Endothelial cell of umbilical vein (primary cell): ENCODE measurements at regions not wholly inside any gene's neighbourhood (a gene's known extent, or its start where the extent isn't known, plus 50 kb on each side); places are given as distances from the start of the nearest gene placed in this dataset.

ENCODE experiments used
- BruUV-seq: library from RNA; stranded (reverse); fragments of 400-500 nt; replicated peaks from 2 replicates; lab custom pipeline; 2021; lab: Mats Ljungman, UMichigan
- CTCF ChIA-PET: fragments of 300-600, 350-600 bp; sonication (Branson Sonifier 250); formaldehyde crosslinking; loops from one replicate; lab custom pipeline; 2021; ENCODE audit warnings: antibody characterized with exemption, inconsistent platforms; lab: Charles Lee
- POLR2A ChIA-PET: fragments of 300-600, 350-600 bp; sonication (Branson Sonifier 250); formaldehyde crosslinking; loops from one replicate; lab custom pipeline; 2021; ENCODE audit warnings: antibody characterized with exemption, inconsistent platforms; lab: Charles Lee
- DNase-seq: peaks from one replicate; pipeline ENCODE4 v3.0.0-alpha.2; 2011; ENCODE audit warnings: low read depth, low spot score
- FAIRE-seq: peaks from 2 replicates; lab custom pipeline; 2011; peaks lifted over from hg19 to GRCh38; lab: Jason Lieb, UNC
- H2AFZ ChIP-seq: 2 replicates; pipeline ENCODE4 v1.6.0; 2012; ENCODE audit warnings: low read depth, low read length, control low read depth, inconsistent platforms
- H3K27ac ChIP-seq: 2 replicates; pipeline ENCODE4 v1.5.1; 2011; ENCODE audit warnings: low read depth, mild to moderate bottlenecking, control low read depth, low read length, moderate library complexity; ENCODE audit not compliant: insufficient read depth
- H3K27me3 ChIP-seq, 2 experiments: 2 replicates each; pipeline versions ENCODE4 v1.6.0 to v1.6.1; 2011; ENCODE audit warnings: low read length in 2 of 2, mixed read lengths in 1 of 2; ENCODE audit not compliant: control insufficient read depth in 2 of 2, insufficient read depth in 2 of 2
- H3K36me3 ChIP-seq, 2 experiments: 2 replicates in 1 of 2; 3 replicates in 1 of 2; pipeline ENCODE4 v1.5.1; 2011; ENCODE audit warnings: low read length in 2 of 2, mild to moderate bottlenecking in 1 of 2, moderate library complexity in 1 of 2; ENCODE audit not compliant: control insufficient read depth in 2 of 2, insufficient read depth in 2 of 2; ENCODE audit errors: extremely low read depth in 1 of 2
- H3K4me1 ChIP-seq: 3 replicates; pipeline ENCODE4 v1.5.1; 2011; ENCODE audit warnings: mild to moderate bottlenecking, low read length; ENCODE audit not compliant: control insufficient read depth, insufficient read depth; ENCODE audit errors: extremely low read depth
- H3K4me2 ChIP-seq: 2 replicates; pipeline ENCODE4 v1.6.1; 2011; ENCODE audit warnings: low read length, control low read depth, mixed read lengths; ENCODE audit not compliant: insufficient read depth
- H3K4me3 ChIP-seq, 3 experiments: fragments of 200-600 bp in 1 of 3; sonication (generic), shearing (Covaris generic) in 1 of 3; replicated peaks in 1 of 3; 2 replicates each; pipeline ENCODE4 v1.5.1; 2011 to 2016; ENCODE audit warnings: control low read depth in 3 of 3, low read length in 3 of 3, mild to moderate bottlenecking in 2 of 3, inconsistent platforms in 1 of 3, low read depth in 1 of 3, moderate library complexity in 1 of 3; ENCODE audit not compliant: insufficient read depth in 1 of 3
- H3K79me2 ChIP-seq: 2 replicates; pipeline ENCODE4 v1.6.0; 2012; ENCODE audit warnings: low read length, inconsistent platforms; ENCODE audit not compliant: control insufficient read depth, insufficient read depth
- H3K9ac ChIP-seq: replicated peaks from 2 replicates; pipeline ENCODE3; 2011; ENCODE audit warnings: low read length, control low read depth; ENCODE audit not compliant: insufficient read depth; ENCODE audit errors: extremely low read depth
- H3K9me1 ChIP-seq: replicated peaks from 3 replicates; pipeline ENCODE4 v1.6.0; 2011; ENCODE audit warnings: mild to moderate bottlenecking, low read length; ENCODE audit not compliant: control insufficient read depth, insufficient read depth; ENCODE audit errors: extremely low read depth
- H3K9me3 ChIP-seq: replicated peaks from 2 replicates; pipeline ENCODE4 v1.5.1; 2012; ENCODE audit warnings: low read length, inconsistent platforms; ENCODE audit not compliant: control insufficient read depth, insufficient read depth
- H4K20me1 ChIP-seq: replicated peaks from 2 replicates; pipeline ENCODE3; 2011; ENCODE audit warnings: mild to moderate bottlenecking, low read length; ENCODE audit not compliant: control insufficient read depth, insufficient read depth; ENCODE audit errors: extremely low read depth
- EZH2 ChIP-seq: IDR thresholded peaks from 2 replicates; pipeline ENCODE4 v1.6.1; 2012; ENCODE audit warnings: borderline replicate concordance, low read depth, mild to moderate bottlenecking, moderate library complexity, low read length, inconsistent platforms; ENCODE audit not compliant: severe bottlenecking
- FOS ChIP-seq: IDR thresholded peaks from 2 replicates; pipeline ENCODE4 v1.6.1; 2011; ENCODE audit warnings: mild to moderate bottlenecking, low read length, moderate library complexity, borderline replicate concordance; ENCODE audit not compliant: insufficient read depth
- GATA2 ChIP-seq: IDR thresholded peaks from 2 replicates; pipeline ENCODE4 v1.7.0; 2011; ENCODE audit warnings: low read depth, mild to moderate bottlenecking, moderate library complexity, mixed read lengths, low read length; ENCODE audit not compliant: insufficient read length, insufficient read depth
- JUN ChIP-seq: IDR thresholded peaks from 2 replicates; pipeline ENCODE4 v1.6.1; 2011; ENCODE audit warnings: borderline replicate concordance, low read depth; ENCODE audit not compliant: insufficient read length, insufficient read depth
- MYC ChIP-seq: IDR thresholded peaks from one replicate; pipeline ENCODE4 v1.6.1; 2011; ENCODE audit warnings: mild to moderate bottlenecking, low read depth, low read length
- POLR2A ChIP-seq: IDR thresholded peaks from 2 replicates; pipeline ENCODE4 v1.6.1; 2012; ENCODE audit warnings: low read depth, mild to moderate bottlenecking, control low read depth, low read length
- POLR2AphosphoS5 ChIP-seq: IDR thresholded peaks from 2 replicates; pipeline ENCODE4 v1.6.1; 2012; ENCODE audit warnings: low read depth, mild to moderate bottlenecking, control low read depth, low read length, moderate library complexity; ENCODE audit not compliant: insufficient read depth
- dilution Hi-C: fragments of 300-500 bp; cut with MboI; formaldehyde crosslinking; loops from one replicate; pipeline ENCODE4 v1.15.0; 2019; ENCODE audit warnings: low sequenced_read_pairs; ENCODE audit not compliant: extremely low pct_ligation_motif_present
- intact Hi-C: fragments of 100-400 bp; cut with micrococcal nuclease; formaldehyde crosslinking; loops from one replicate; pipeline ENCODE4 v1.10.0; 2022
- TF ChIP-seq, protein P1 (sequence below), 2 donors: IDR thresholded peaks; 1 replicate in 1 of 2; 2 replicates in 1 of 2; pipeline ENCODE4 v1.5.1; 2011; ENCODE audit warnings: low read length in 2 of 2, mild to moderate bottlenecking in 2 of 2, moderate library complexity in 2 of 2, control low read depth in 1 of 2, inconsistent platforms in 1 of 2, low read depth in 1 of 2; ENCODE audit not compliant: insufficient read depth in 1 of 2; ENCODE audit errors: extremely low read depth in 1 of 2
- TF ChIP-seq, protein P2 (sequence below): IDR thresholded peaks from 2 replicates; pipeline ENCODE4 v1.6.1; 2011; ENCODE audit not compliant: insufficient read depth, insufficient read length

DNA sequence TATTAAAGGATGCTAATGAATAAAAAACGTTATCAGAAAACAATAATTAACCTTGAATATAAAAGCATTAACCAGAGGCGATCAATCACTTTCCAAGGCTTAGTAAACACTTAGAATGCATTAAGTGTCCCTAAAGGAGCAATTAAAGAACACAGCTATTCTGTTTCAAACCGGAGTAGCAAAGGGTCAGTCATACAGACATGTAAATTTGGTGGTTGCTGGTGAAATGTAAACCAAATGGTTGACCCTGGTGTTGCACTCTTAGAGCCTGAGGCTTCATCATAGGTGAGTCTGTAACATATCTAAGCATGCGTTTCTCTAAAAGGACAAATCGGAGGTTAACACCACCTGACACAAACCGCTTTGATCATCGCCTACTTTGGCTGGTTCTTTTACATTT lies 1280.1 kb downstream of the TYW1 start:
- no peak overlapping the region for H3K27ac ChIP-seq
- intact Hi-C loops = no loop called here
- no peak for TF ChIP-seq FOS
- TF ChIP-seq, protein P1, sequence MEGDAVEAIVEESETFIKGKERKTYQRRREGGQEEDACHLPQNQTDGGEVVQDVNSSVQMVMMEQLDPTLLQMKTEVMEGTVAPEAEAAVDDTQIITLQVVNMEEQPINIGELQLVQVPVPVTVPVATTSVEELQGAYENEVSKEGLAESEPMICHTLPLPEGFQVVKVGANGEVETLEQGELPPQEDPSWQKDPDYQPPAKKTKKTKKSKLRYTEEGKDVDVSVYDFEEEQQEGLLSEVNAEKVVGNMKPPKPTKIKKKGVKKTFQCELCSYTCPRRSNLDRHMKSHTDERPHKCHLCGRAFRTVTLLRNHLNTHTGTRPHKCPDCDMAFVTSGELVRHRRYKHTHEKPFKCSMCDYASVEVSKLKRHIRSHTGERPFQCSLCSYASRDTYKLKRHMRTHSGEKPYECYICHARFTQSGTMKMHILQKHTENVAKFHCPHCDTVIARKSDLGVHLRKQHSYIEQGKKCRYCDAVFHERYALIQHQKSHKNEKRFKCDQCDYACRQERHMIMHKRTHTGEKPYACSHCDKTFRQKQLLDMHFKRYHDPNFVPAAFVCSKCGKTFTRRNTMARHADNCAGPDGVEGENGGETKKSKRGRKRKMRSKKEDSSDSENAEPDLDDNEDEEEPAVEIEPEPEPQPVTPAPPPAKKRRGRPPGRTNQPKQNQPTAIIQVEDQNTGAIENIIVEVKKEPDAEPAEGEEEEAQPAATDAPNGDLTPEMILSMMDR (IDR thresholded peaks at IDR 0.05; ENCODE audit: extremely low read depth in 1 of 2, insufficient read depth in 1 of 2, low read depth in 1 of 2, low read length in 2 of 2) = no peak
- no peak for TF ChIP-seq POLR2A
- no peak for TF ChIP-seq GATA2
- no peak for TF ChIP-seq MYC
- no peak overlapping the region for H3K9ac ChIP-seq
- no peaks in the 10 kb centered on the region for H3K4me1 ChIP-seq
- H2AFZ ChIP-seq = no peak overlapping the region
- no peaks in the 10 kb centered on the region for H3K36me3 ChIP-seq
- POLR2A ChIA-PET = no interaction called here
- no peaks in the 10 kb centered on the region for H4K20me1 ChIP-seq
- no peak overlapping the region for H3K4me3 ChIP-seq
- BruUV-seq = no TSS peak
- dilution Hi-C loops = no loop called here
- H3K9me3 ChIP-seq = peaks cover 2% of the 10 kb centered on the region
- DNase-seq (no peak), FAIRE-seq (no peak)
- CTCF ChIA-PET = no interaction called here
- H3K4me2 ChIP-seq = no peak overlapping the region
- H3K27me3 ChIP-seq = no peaks in the 10 kb centered on the region
- H3K79me2 ChIP-seq = no peaks in the 10 kb centered on the region
- no peaks in the 10 kb centered on the region for H3K9me1 ChIP-seq

DNA sequence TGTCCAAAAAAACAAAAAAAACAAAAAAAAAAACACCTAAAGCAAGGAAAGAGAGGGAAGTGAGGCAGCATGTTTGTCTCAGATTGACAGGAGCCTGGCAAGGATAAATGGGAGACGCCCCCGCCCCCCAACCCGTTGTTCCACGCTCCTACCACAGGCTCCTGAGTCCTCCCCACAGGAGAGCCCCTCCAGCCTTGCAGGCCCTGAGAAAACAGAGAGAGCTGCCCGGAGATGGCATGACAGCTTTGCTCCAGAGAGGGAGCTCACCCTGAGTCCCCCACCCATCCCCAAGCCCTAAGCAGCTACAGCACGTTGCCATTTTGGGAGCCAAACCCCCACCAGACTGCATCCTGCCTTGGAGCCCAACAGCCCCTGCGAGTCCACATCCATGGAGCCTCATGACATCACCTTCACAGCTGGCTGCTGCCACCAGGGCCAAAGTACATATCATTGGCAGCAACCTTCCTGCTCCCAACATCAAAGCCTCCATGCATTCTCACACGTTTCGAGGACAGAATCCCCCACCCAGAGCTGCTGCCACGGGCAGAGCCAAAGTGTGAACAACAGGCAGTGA lies 1283.3 kb downstream of the TYW1 start:
- POLR2A ChIA-PET = no interaction called here
- H3K4me1 ChIP-seq = no peaks in the 10 kb centered on the region
- H3K79me2 ChIP-seq = no peaks in the 10 kb centered on the region
- no peaks in the 10 kb centered on the region for H3K36me3 ChIP-seq
- TF ChIP-seq, protein P2, sequence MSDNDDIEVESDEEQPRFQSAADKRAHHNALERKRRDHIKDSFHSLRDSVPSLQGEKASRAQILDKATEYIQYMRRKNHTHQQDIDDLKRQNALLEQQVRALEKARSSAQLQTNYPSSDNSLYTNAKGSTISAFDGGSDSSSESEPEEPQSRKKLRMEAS = no peak
- TF ChIP-seq EZH2 = no peak
- TF ChIP-seq FOS = no peak
- TF ChIP-seq MYC = no peak
- no peak for TF ChIP-seq JUN
- TF ChIP-seq POLR2AphosphoS5 = no peak
- TF ChIP-seq POLR2A = no peak
- TF ChIP-seq, protein P1 (IDR thresholded peaks at IDR 0.05; ENCODE audit: extremely low read depth in 1 of 2, insufficient read depth in 1 of 2, low read depth in 1 of 2, low read length in 2 of 2) = no peak
- TF ChIP-seq GATA2 = no peak
- no peak overlapping the region for H2AFZ ChIP-seq
- H4K20me1 ChIP-seq = no peaks in the 10 kb centered on the region
- dilution Hi-C loops (no loop called here), intact Hi-C loops (no loop called here)
- CTCF ChIA-PET = no interaction called here
- no TSS peak for BruUV-seq
- no peaks in the 10 kb centered on the region for H3K9me1 ChIP-seq
- no peak for DNase-seq
- no peak overlapping the region for H3K9ac ChIP-seq
- H3K4me3 ChIP-seq = no peak overlapping the region
- H3K27ac ChIP-seq = no peak overlapping the region
- H3K9me3 ChIP-seq = no peaks in the 10 kb centered on the region
- no peak for FAIRE-seq
- H3K27me3 ChIP-seq = no peaks in the 10 kb centered on the region
- no peak overlapping the region for H3K4me2 ChIP-seq
